Activated T-cell treated with anti-CD3 and anti-CD28 coated beads for 1 hour (primary cell): ENCODE measurements at regions not wholly inside any gene's neighbourhood (a gene's known extent, or its start where the extent isn't known, plus 50 kb on each side); places are given as distances from the start of the nearest gene placed in this dataset.
"Not testable (repeated sequence)": the region's sequence is repeated elsewhere in the genome, so short reads cannot be mapped to it uniquely, and the experiment has no call there.

Source experiments
- DNase-seq: peaks from one replicate; pipeline ENCODE4 v3.0.0-alpha.2; 2020; ENCODE audit warnings: low read depth

- DNase-seq: no peak
Measured at GRCh38 chr5:138647794-138648410, 72.7 kb upstream of the HSPA9 start.

- no peak for DNase-seq
Measured at GRCh38 chr5:138647261-138647788, 72.1 kb upstream of the HSPA9 start.

GRCh38 chr5:138646671-138647070 lies 71.5 kb upstream of the HSPA9 start:
- no peak for DNase-seq

- DNase-seq: no peak
Measured at GRCh38 chr5:138645778-138646575, 70.8 kb upstream of the HSPA9 start.

- no peak for DNase-seq
Measured at GRCh38 chr5:138643040-138643791, 68.0 kb upstream of the HSPA9 start.

GRCh38 chr5:138641547-138642298 lies 66.5 kb upstream of the HSPA9 start:
- DNase-seq: peak; percentile 57

- no peak for DNase-seq
Measured at GRCh38 chr5:138640646-138641254, 65.5 kb upstream of the HSPA9 start.

- no peak for DNase-seq
Measured at GRCh38 chr5:138640138-138640537, 64.9 kb upstream of the HSPA9 start.

GRCh38 chr5:138639326-138639725 lies 64.1 kb upstream of the HSPA9 start:
- DNase-seq: no peak

GRCh38 chr5:138637256-138637655 lies 62.1 kb upstream of the HSPA9 start:
- no peak for DNase-seq

- no peak for DNase-seq
Measured at GRCh38 chr5:138636398-138636944, 61.3 kb upstream of the HSPA9 start.

- DNase-seq: no peak
Measured at GRCh38 chr5:138635708-138636107, 60.5 kb upstream of the HSPA9 start.

GRCh38 chr5:138635265-138635664 lies 60.1 kb upstream of the HSPA9 start:
- DNase-seq: no peak

- DNase-seq: not testable (repeated sequence)
Measured at GRCh38 chr5:138634804-138635203, 59.6 kb upstream of the HSPA9 start.

GRCh38 chr5:138632900-138633489 lies 57.8 kb upstream of the HSPA9 start:
- DNase-seq: no peak

GRCh38 chr5:138631096-138631928 lies 56.1 kb upstream of the HSPA9 start:
- no peak for DNase-seq

GRCh38 chr5:138629392-138629791 lies 54.2 kb upstream of the HSPA9 start:
- no peak for DNase-seq

GRCh38 chr5:138626333-138626944 lies 51.2 kb upstream of the HSPA9 start:
- no peak for DNase-seq

- DNase-seq: no peak
Measured at GRCh38 chr5:138625134-138625533, 49.9 kb upstream of the HSPA9 start.
